ENCODE measurements at regions not wholly inside any gene's neighbourhood (a gene's known extent, or its start where the extent isn't known, plus 50 kb on each side); places are given as distances from the start of the nearest gene placed in this dataset.

- Histone ChIP-seq H3K36me3 (replicated peaks in 1 of 2; ENCODE audit: control insufficient read depth in 1 of 2, insufficient read depth in 2 of 2, low read length in 2 of 2) (no peaks in the 10 kb centered on the region), H3K4me2 (ENCODE audit: low read depth, low read length) (no peak overlapping the region), H3K27ac (ENCODE audit: extremely low read length, insufficient read depth, low read length) (no peak overlapping the region), H3K27me3 (ENCODE audit: control insufficient read depth in 1 of 2, insufficient read depth in 2 of 2, low read length in 2 of 2) (peaks cover 5 to 46% of the 10 kb centered on the region in 2 experiments; a peak in 4 of 5 replicates), H2AFZ (ENCODE audit: low read length) (no peak overlapping the region), H3K9ac (ENCODE audit: insufficient read depth, low read depth, low read length) (no peak overlapping the region), H3K4me3 (replicated peaks in 1 of 3; ENCODE audit: insufficient read depth in 1 of 3, low read depth in 2 of 3, low read length in 3 of 3) (no peak overlapping the region), H3K4me1 (ENCODE audit: insufficient read depth, low read length) (no peaks in the 10 kb centered on the region), H3K9me3 (ENCODE audit: low read length) (no peaks in the 10 kb centered on the region), H4K20me1 (ENCODE audit: insufficient read depth, low read length) (no peaks in the 10 kb centered on the region), H3K79me2 (ENCODE audit: insufficient read depth, low read length) (no peaks in the 10 kb centered on the region)
- 17% methylated on average over 8 of the region's 15 CpGs for WGBS (ENCODE audit: low lambda C conversion rate)
- CTCF ChIA-PET (ENCODE audit: low intra/inter-chr PET ratio, low total read pairs): no interaction called here
- DNase-seq (ENCODE audit: low spot score) (no peak), FAIRE-seq (no peak), ATAC-seq (no peak)
- intact Hi-C loops (cut with micrococcal nuclease; ENCODE audit: unreplicated experiment): no loop called here
- BruUV-seq (replicated peaks): no TSS peak
- no peak for TF ChIP-seq RFX3 (CRISPR knock-in tag; IDR thresholded peaks at IDR 0.05)
- no peak for TF ChIP-seq CCAR2 (optimal IDR thresholded peaks at IDR 0.05; ENCODE audit: low read depth, low read length)
- no peak for TF ChIP-seq SALL1 (CRISPR knock-in tag; IDR thresholded peaks at IDR 0.05)
- no peak for TF ChIP-seq PRDM15 (CRISPR knock-in tag; IDR thresholded peaks at IDR 0.05)
- no peak for TF ChIP-seq ZBTB3 (CRISPR knock-in tag; IDR thresholded peaks at IDR 0.05; ENCODE audit: borderline replicate concordance, low read depth)
- no peak for TF ChIP-seq PRDM4 (CRISPR knock-in tag; IDR thresholded peaks at IDR 0.05; ENCODE audit: borderline replicate concordance)
- TF ChIP-seq ZNF678 (CRISPR knock-in tag; IDR thresholded peaks at IDR 0.05): no peak
- TF ChIP-seq ZNF800 (CRISPR knock-in tag; IDR thresholded peaks at IDR 0.05): no peak
- TF ChIP-seq MAFF (IDR thresholded peaks at IDR 0.05; ENCODE audit: low read depth, low read length): no peak
- no peak for TF ChIP-seq KMT2B (CRISPR knock-in tag; IDR thresholded peaks at IDR 0.05)
- TF ChIP-seq RORA (CRISPR knock-in tag; IDR thresholded peaks at IDR 0.05): no peak
- no peak for TF ChIP-seq SCMH1 (CRISPR knock-in tag; IDR thresholded peaks at IDR 0.05; ENCODE audit: borderline replicate concordance)
- no peak for TF ChIP-seq ZNF264 (CRISPR knock-in tag; IDR thresholded peaks at IDR 0.05)
- no peak for TF ChIP-seq HCFC1 (IDR thresholded peaks at IDR 0.05; ENCODE audit: low read depth, low read length)
- no peak for TF ChIP-seq FOSL1 (CRISPR knock-in tag; IDR thresholded peaks at IDR 0.05; ENCODE audit: borderline replicate concordance)
- TF ChIP-seq ZNF329 (CRISPR knock-in tag; IDR thresholded peaks at IDR 0.05; ENCODE audit: low read depth): no peak
- TF ChIP-seq SOX5 (CRISPR knock-in tag; IDR thresholded peaks at IDR 0.05; ENCODE audit: borderline replicate concordance): no peak
- in situ Hi-C loops (cut with HindIII; ENCODE audit: extremely low pct_ligation_motif_present, low pct_unique_long_range_greater_than_20kb): no loop called here
- POLR2A ChIA-PET: no interaction called here
Observed at GRCh38 chr22:49491726-49492125, 335.9 kb downstream of the BRD1 start.

Measured in HepG2 (cell line).